ENCODE measurements at regions not wholly inside any gene's neighbourhood (a gene's known extent, or its start where the extent isn't known, plus 50 kb on each side); places are given as distances from the start of the nearest gene placed in this dataset.
"Not testable (repeated sequence)": the region's sequence is repeated elsewhere in the genome, so short reads cannot be mapped to it uniquely, and the experiment has no call there.

GRCh38 chr1:224821751-224822150 is 107.7 kb upstream of the DNAH14 start:
- TF ChIP-seq CTCF (IDR thresholded peaks at IDR 0.05; ENCODE audit: low read length); EZH2 (IDR thresholded peaks at IDR 0.05; ENCODE audit: borderline replicate concordance, low read length): not testable (repeated sequence)

Measured in OCI-LY1 (cell line).